Erythroblast (primary cell): ENCODE measurements at regions not wholly inside any gene's neighbourhood (a gene's known extent, or its start where the extent isn't known, plus 50 kb on each side); places are given as distances from the start of the nearest gene placed in this dataset.

Source experiments
- GATA1 ChIP-seq: IDR thresholded peaks from 2 replicates; pipeline ENCODE4 v1.6.1; 2011; ENCODE audit warnings: low read depth, mild to moderate bottlenecking, control low read depth, low read length, moderate library complexity
- POLR2A ChIP-seq: IDR thresholded peaks from 2 replicates; pipeline ENCODE4 v1.6.1; 2011; ENCODE audit warnings: mild to moderate bottlenecking, low read length

- TF ChIP-seq POLR2A: no peak
- no peak for TF ChIP-seq GATA1
Measured at GRCh38 chr6:43985329-43985728, 141.9 kb downstream of the MRPL14 start.
